GM12891 (cell line): ENCODE measurements at regions not wholly inside any gene's neighbourhood (a gene's known extent, or its start where the extent isn't known, plus 50 kb on each side); places are given as distances from the start of the nearest gene placed in this dataset.

Experiments
- DNase-seq: peaks from one replicate; pipeline ENCODE4 v3.0.0; 2011; ENCODE audit warnings: low spot score; ENCODE audit not compliant: insufficient read length
- FAIRE-seq: peaks from 2 replicates; lab custom pipeline; 2011; peaks lifted over from hg19 to GRCh38; lab: Jason Lieb, UNC
- PAX5 ChIP-seq: IDR thresholded peaks from 2 replicates; pipeline ENCODE4 v1.6.1; 2011; ENCODE audit warnings: low read length, moderate library complexity, mild to moderate bottlenecking; ENCODE audit not compliant: insufficient read depth, severe bottlenecking
- POLR2A ChIP-seq: IDR thresholded peaks from 2 replicates; pipeline ENCODE4 v1.6.1; 2011; ENCODE audit warnings: low read depth, low read length, control low read depth
- POLR2AphosphoS5 ChIP-seq: IDR thresholded peaks from 2 replicates; pipeline ENCODE4 v1.6.1; 2011; ENCODE audit warnings: low read depth, low read length, control low read depth
- POU2F2 ChIP-seq: IDR thresholded peaks from 2 replicates; pipeline ENCODE4 v1.6.1; 2011; ENCODE audit warnings: low read depth, mild to moderate bottlenecking, control low read depth, low read length, moderate library complexity
- SPI1 ChIP-seq: IDR thresholded peaks from 2 replicates; pipeline ENCODE4 v1.6.1; 2011; ENCODE audit warnings: low read depth, low read length, control low read depth
- TAF1 ChIP-seq: IDR thresholded peaks from 2 replicates; pipeline ENCODE4 v1.6.1; 2011; ENCODE audit warnings: low read depth, low read length, control low read depth

DNA sequence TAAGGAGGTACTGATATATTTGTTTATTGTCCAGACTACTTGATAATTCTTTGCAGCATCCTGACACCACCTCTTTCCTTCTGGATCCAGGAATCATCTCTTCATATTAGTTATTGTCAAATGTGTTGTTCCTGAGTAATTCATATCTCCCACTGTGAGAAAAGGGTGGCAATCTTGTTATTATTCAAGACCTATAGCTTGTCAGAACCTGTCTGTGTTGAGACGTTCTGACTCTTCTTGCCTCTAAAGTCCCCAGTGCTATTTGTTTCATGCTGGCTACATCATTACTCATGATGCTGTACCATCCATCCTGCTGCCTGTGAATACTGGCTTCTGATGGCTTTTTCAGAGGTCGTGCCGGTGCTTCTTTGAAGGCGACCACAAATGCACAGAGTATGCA is 68.7 kb upstream of the TAF11L2 start:
- TF ChIP-seq POU2F2 (no peak), SPI1 (no peak), POLR2A (no peak), TAF1 (no peak), PAX5 (no peak)
- no peak for FAIRE-seq
- no peak for DNase-seq

DNA sequence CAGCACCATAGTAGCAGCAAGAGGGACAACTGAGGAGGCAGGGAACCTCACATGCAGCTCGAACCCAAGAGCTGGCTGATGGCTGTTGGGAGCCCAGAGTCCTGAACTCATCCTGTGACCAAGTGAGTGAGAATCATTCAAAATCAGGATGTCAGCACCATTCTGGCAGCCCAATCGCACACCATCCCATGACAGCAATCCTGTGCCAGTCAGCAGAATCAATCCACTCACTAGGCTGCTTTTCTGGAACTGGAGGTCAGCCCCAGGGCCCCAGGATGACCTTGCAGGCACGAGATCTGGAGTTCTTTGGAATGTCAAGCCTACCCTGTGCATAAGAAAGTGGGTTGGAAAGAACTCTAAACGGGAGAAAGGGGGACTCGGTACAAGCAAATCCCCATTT is 67.8 kb upstream of the TAF11L2 start:
- FAIRE-seq: no peak
- DNase-seq: no peak
- no peak for TF ChIP-seq PAX5
- no peak for TF ChIP-seq SPI1
- no peak for TF ChIP-seq POU2F2
- TF ChIP-seq TAF1: no peak
- no peak for TF ChIP-seq POLR2AphosphoS5
- TF ChIP-seq POLR2A: no peak

DNA sequence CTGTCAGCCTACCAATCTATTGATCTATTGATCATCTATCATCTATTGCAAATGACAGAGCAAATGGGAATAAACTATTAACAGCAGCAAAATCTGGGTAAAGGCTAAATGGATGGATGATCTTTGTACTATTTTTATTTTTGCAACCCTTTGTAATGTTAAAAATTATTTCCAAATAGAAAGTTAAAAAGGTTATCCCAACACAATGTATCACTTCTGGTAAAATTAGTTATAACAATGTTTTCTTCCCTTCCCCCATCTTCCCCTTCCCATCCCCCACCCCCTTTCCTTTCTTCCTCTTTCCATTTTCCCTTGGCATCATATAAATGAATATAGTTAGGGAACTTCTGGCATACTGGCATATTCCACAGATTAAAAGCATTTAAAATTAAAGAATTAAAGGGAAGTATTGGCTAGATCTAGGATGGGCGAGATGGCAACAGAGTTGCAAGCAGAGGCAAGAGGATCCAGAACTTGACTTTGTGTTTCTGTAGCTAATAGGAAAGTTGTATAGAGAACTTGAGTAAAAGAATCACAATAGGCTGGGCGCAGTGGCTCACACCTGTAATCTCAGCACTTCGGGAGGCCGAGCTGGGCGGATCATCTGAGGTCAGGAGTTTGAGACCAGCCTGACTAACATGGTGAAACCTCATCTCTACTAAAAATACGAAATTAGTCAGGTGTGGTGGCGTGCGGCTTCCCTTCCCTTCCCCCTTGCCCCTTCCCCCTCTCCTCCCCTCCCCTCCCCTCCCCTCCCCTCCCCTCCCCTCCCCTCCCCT is 66.6 kb upstream of the TAF11L2 start:
- TF ChIP-seq PAX5 (no peak), TAF1 (no peak), POLR2AphosphoS5 (no peak), POLR2A (no peak), SPI1 (no peak), POU2F2 (no peak)

DNA sequence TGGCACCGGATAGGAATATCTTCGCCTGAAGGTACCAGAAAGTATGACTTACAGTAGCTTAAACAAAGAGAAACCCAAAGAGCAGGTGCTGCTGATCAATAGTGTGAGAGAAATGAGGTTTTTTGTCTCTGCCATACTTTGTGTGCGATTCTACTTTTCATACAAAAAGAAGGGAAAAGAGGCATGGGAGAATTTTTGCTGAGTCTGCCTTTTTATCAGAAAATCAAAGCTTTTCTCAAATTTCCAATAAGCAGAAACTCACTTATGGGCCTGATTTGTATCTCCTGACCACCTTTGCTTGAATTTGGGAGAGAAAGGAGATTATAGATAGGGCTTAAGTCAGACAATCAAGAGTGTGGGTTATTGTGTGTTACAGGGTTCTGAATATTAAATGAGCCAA is 65.5 kb upstream of the TAF11L2 start:
- FAIRE-seq: no peak
- TF ChIP-seq POLR2AphosphoS5 (no peak), POU2F2 (no peak), SPI1 (no peak)

More for the DNA sequence above, 66.6 kb upstream of the TAF11L2 start:
- DNase-seq (no peak), FAIRE-seq (no peak)

DNA sequence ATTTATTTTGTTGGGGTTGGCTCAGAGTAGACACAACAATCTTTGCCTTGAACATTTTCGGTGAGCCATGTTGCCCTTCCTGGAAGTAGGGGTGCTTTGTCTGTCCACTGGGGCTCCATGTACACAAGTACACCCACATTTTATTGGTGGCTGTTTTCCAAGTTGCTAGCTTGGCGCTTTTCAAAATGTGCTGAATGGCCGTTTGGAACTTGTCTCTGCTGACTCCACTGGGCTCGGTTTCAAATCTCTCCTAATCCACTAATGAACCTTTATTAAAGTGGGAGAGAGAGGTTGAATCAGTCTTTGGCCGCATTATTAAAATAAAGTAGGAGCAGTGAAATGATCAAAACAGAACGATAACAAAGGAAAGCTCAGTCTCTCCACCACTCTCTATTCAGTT is 64.6 kb upstream of the TAF11L2 start:
- no peak for DNase-seq
- no peak for FAIRE-seq
- no peak for TF ChIP-seq SPI1
- no peak for TF ChIP-seq PAX5
- TF ChIP-seq TAF1: no peak
- no peak for TF ChIP-seq POLR2AphosphoS5
- no peak for TF ChIP-seq POLR2A
- no peak for TF ChIP-seq POU2F2

More for the DNA sequence above, 65.5 kb upstream of the TAF11L2 start:
- DNase-seq: no peak

DNA sequence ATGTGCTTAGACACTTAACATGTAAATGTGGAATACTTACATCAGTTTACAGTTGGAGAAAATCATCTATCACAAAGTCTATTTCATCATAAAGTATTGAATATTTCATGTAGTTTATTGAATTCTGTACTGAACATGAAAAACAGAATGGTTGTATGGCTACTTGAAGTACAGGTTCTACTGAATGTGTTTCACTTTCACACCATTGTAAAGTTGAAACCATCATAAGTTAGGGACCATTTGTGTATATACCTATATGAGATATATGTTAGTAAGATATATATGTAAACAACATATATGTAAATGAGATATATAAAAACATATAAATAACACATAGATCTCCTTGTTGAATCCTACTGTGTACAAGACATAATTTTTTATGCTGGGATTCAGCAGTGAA is 63.0 kb upstream of the TAF11L2 start:
- no peak for FAIRE-seq
- TF ChIP-seq SPI1 (no peak), POU2F2 (no peak), TAF1 (no peak), PAX5 (no peak), POLR2AphosphoS5 (no peak), POLR2A (no peak)
- DNase-seq: no peak

DNA sequence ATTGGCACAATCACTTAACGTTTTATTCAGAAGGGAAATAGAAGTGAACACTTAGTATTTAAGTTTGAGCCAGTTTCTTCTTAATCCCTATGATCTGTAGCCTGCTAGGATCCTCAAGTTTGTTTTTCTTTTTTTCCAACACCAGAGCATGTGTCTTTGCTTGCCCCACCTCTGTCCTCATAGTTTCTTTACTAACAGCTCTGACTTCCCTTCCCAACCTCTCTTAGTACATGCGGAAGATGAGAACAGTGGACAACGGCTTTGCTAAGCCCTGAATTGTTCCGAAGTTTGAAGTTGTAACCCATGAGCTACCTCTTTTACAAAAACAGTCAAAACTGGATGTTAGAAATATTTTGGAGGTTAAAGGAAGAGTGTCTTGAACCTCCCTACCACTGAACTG is 61.7 kb upstream of the TAF11L2 start:
- TF ChIP-seq POLR2A: no peak
- no peak for TF ChIP-seq PAX5
- TF ChIP-seq TAF1: no peak
- TF ChIP-seq POU2F2: no peak
- TF ChIP-seq POLR2AphosphoS5: no peak
- no peak for TF ChIP-seq SPI1
- FAIRE-seq (peak; percentile 31), DNase-seq (no peak)

DNA sequence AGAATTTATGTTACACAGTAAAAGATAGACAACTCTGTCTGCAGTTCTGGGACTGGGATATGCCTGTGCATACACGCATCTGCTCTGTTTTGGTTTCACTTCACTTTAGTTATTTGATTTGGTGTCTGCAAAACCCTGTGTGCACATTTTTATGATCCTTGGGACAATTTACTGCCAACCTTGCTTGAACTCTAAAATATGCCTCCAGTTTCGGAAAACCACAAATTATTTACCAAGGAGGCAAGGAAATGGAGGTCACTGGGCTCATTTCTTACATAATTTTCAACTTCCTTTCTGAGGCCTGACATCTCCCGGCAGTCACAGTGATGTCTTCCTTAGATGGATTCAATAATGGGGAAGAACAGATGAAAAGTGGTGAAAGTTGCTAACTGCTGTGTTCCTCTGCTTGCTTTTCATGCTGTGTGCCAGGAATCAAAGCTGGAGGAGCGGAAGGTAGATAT is 61.2 kb upstream of the TAF11L2 start:
- peak; percentile 78 for FAIRE-seq
- TF ChIP-seq SPI1 (peak; percentile 70), POU2F2 (no peak)
- DNase-seq: no peak

DNA sequence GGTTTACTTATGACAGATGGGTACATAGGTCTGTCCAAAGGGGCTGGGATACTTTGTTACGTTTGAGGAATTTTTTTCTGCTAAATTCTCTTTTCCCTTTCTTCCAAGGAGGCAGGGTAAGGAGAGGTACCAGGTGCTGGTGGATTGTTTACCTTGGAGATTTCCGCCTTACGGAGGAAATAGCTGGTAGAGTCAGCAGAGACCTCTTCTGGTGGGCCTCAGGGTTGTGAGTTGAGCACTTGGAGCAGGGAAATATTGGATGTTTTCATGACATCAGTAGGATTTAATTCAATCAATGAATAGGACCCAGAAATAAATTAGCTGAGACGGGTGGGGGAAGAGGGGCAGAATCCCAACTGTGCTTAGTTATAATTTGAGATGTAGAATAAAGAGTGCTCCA is 60.0 kb upstream of the TAF11L2 start:
- DNase-seq (no peak), FAIRE-seq (no peak)
- TF ChIP-seq SPI1 (no peak), POU2F2 (no peak), PAX5 (no peak), POLR2AphosphoS5 (no peak), TAF1 (no peak), POLR2A (no peak)

DNA sequence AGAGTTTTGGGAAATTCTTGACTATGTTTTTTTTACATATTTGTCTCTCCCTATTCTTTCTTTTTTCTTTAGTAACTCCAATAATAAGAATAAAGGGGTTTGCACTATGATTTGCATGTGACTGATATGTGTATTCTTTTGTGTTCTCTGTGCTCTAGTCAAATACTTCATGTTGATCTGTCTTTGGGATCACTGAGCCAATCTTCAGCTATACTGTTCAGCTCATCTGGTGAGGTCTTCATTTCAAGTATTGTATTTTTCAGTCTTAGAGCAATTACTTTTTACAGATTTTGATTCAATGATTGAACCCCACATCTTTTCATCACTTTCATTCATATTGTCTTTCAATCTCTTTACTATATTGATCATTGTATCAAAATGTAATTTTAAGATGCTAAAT is 58.1 kb upstream of the TAF11L2 start:
- no peak for DNase-seq
- FAIRE-seq: no peak
- no peak for TF ChIP-seq POU2F2
- no peak for TF ChIP-seq POLR2A
- no peak for TF ChIP-seq TAF1
- no peak for TF ChIP-seq SPI1
- no peak for TF ChIP-seq PAX5
- TF ChIP-seq POLR2AphosphoS5: no peak
